H1 (cell line): ENCODE measurements at regions not wholly inside any gene's neighbourhood (a gene's known extent, or its start where the extent isn't known, plus 50 kb on each side); places are given as distances from the start of the nearest gene placed in this dataset.

ENCODE experiments used
- CTCF ChIA-PET: fragments of 300-600 bp; sonication (Branson Sonifier 250); formaldehyde crosslinking; loops from one replicate; lab custom pipeline; 2021; ENCODE audit not compliant: partially characterized antibody; lab: Charles Lee
- POLR2A ChIA-PET: fragments of 300-600 bp; sonication (Branson Sonifier 250); formaldehyde crosslinking; loops from one replicate; lab custom pipeline; 2021; ENCODE audit warnings: inconsistent platforms; ENCODE audit not compliant: partially characterized antibody; lab: Charles Lee
- DNase-seq, 2 experiments: peaks; one replicate each; pipeline versions ENCODE4 v3.0.0 to v3.0.0-alpha.2; 2010 to 2022; ENCODE audit warnings: low spot score in 2 of 2, low read depth in 1 of 2, mixed read lengths in 1 of 2
- FAIRE-seq: peaks from 2 replicates; lab custom pipeline; 2011; peaks lifted over from hg19 to GRCh38; lab: Jason Lieb, UNC
- H2AFZ ChIP-seq: 2 replicates; pipeline ENCODE4 v1.8.1; 2012; ENCODE audit warnings: low read length, inconsistent platforms
- H2AK5ac ChIP-seq: 2 replicates; pipeline ENCODE4 v1.6.1; 2013; ENCODE audit warnings: low read depth, low read length
- H2BK120ac ChIP-seq: replicated peaks from 2 replicates; pipeline ENCODE3; 2013; ENCODE audit warnings: low read depth, low read length, inconsistent platforms
- H2BK12ac ChIP-seq: 2 replicates; pipeline ENCODE4 v1.6.1; 2013; ENCODE audit warnings: low read depth, low read length
- H2BK15ac ChIP-seq: 2 replicates; pipeline ENCODE4 v1.6.1; 2013; ENCODE audit warnings: low read length
- H2BK20ac ChIP-seq: 2 replicates; pipeline ENCODE4 v1.6.1; 2013; ENCODE audit warnings: low read length
- H2BK5ac ChIP-seq: 2 replicates; pipeline ENCODE4 v1.6.1; 2013; ENCODE audit warnings: low read depth, low read length
- H3K14ac ChIP-seq: 2 replicates; pipeline ENCODE4 v1.6.1; 2013; ENCODE audit warnings: inconsistent platforms; ENCODE audit not compliant: insufficient read length
- H3K18ac ChIP-seq: 2 replicates; pipeline ENCODE4 v1.6.1; 2013; ENCODE audit warnings: low read length; ENCODE audit errors: extremely low read depth
- H3K23ac ChIP-seq: 2 replicates; pipeline ENCODE4 v1.6.1; 2013; ENCODE audit warnings: inconsistent platforms; ENCODE audit not compliant: insufficient read length
- H3K23me2 ChIP-seq: 2 replicates; pipeline ENCODE4 v1.6.1; 2013; ENCODE audit warnings: low read depth, low read length
- H3K27ac ChIP-seq: 2 replicates; pipeline ENCODE4 v1.6.1; 2011; ENCODE audit warnings: low read depth, low read length, inconsistent platforms
- H3K27me3 ChIP-seq, 4 experiments: replicated peaks in 1 of 4; 1 replicate in 1 of 4; 2 replicates in 3 of 4; pipeline versions ENCODE4 v1.6.1 to v1.8.1; 2011 to 2013; ENCODE audit warnings: low read length in 3 of 4, mild to moderate bottlenecking in 3 of 4, inconsistent platforms in 2 of 4, mixed read lengths in 2 of 4, moderate library complexity in 1 of 4; ENCODE audit not compliant: control insufficient read depth in 3 of 4, insufficient read depth in 3 of 4; ENCODE audit errors: extremely low read depth in 1 of 4
- H3K36me3 ChIP-seq, 4 experiments: 2 replicates each; pipeline versions ENCODE4 v1.6.1 to v1.8.1; 2011 to 2013; ENCODE audit warnings: mild to moderate bottlenecking in 4 of 4, low read length in 3 of 4, moderate library complexity in 2 of 4, control low read depth in 1 of 4, inconsistent platforms in 1 of 4; ENCODE audit not compliant: insufficient read depth in 4 of 4, control insufficient read depth in 2 of 4
- H3K4ac ChIP-seq: replicated peaks from 2 replicates; pipeline ENCODE3; 2013; ENCODE audit warnings: low read length, low read depth, mixed read lengths, inconsistent platforms; ENCODE audit not compliant: insufficient read length
- H3K4me1 ChIP-seq, 4 experiments: replicated peaks in 1 of 4; 1 replicate in 1 of 4; 2 replicates in 3 of 4; pipeline versions ENCODE4 v1.6.1 to v1.8.1; 2011 to 2013; ENCODE audit warnings: low read length in 3 of 4, inconsistent platforms in 2 of 4, mixed read lengths in 1 of 4; ENCODE audit not compliant: insufficient read depth in 4 of 4, control insufficient read depth in 3 of 4
- H3K4me2 ChIP-seq, 2 experiments: 2 replicates each; pipeline versions ENCODE4 v1.6.1 to v1.8.1; 2011 to 2013; ENCODE audit warnings: low read depth in 2 of 2, low read length in 2 of 2, control low read depth in 1 of 2, inconsistent platforms in 1 of 2, mild to moderate bottlenecking in 1 of 2; ENCODE audit not compliant: insufficient read depth in 1 of 2
- H3K4me3 ChIP-seq, 4 experiments: fragments of 200-600, 300-600 bp in 1 of 4; sonication (generic), shearing (Covaris generic), sonication (Bioruptor Twin) in 1 of 4; 2 replicates each; pipeline versions ENCODE4 v1.5.1 to v1.8.1; 2011 to 2016; ENCODE audit warnings: low read length in 4 of 4, low read depth in 3 of 4, control low read depth in 2 of 4, inconsistent platforms in 2 of 4, mild to moderate bottlenecking in 2 of 4, mixed read lengths in 1 of 4, moderate library complexity in 1 of 4; ENCODE audit not compliant: insufficient read depth in 2 of 4; ENCODE audit errors: extremely low read depth in 1 of 4
- H3K56ac ChIP-seq: replicated peaks from 2 replicates; pipeline ENCODE3; 2013; ENCODE audit warnings: low read depth, mild to moderate bottlenecking, mixed read lengths, low read length, inconsistent platforms; ENCODE audit not compliant: insufficient read length
- H3K79me1 ChIP-seq: 2 replicates; pipeline ENCODE4 v1.6.1; 2013; ENCODE audit warnings: low read depth, low read length, control low read depth
- H3K79me2 ChIP-seq, 2 experiments: 2 replicates each; pipeline versions ENCODE4 v1.6.1 to v1.8.1; 2012 to 2013; ENCODE audit warnings: low read length in 2 of 2, mild to moderate bottlenecking in 2 of 2, inconsistent platforms in 1 of 2; ENCODE audit not compliant: insufficient read depth in 2 of 2, control insufficient read depth in 1 of 2
- H3K9ac ChIP-seq, 4 experiments: replicated peaks in 1 of 4; 1 replicate in 1 of 4; 2 replicates in 3 of 4; pipeline versions ENCODE4 v1.6.1 to v1.8.1; 2011 to 2013; ENCODE audit warnings: low read depth in 3 of 4, low read length in 3 of 4, control low read depth in 2 of 4, mild to moderate bottlenecking in 2 of 4, moderate library complexity in 2 of 4, inconsistent platforms in 1 of 4; ENCODE audit errors: extremely low read depth in 1 of 4
- H3K9me3 ChIP-seq, 2 experiments: 2 replicates each; pipeline versions ENCODE4 v1.6.1 to v1.8.1; 2012 to 2013; ENCODE audit warnings: mild to moderate bottlenecking in 2 of 2, moderate library complexity in 2 of 2, control low read depth in 1 of 2, inconsistent platforms in 1 of 2, low read depth in 1 of 2, low read length in 1 of 2, mixed read lengths in 1 of 2; ENCODE audit not compliant: insufficient read depth in 2 of 2
- H4K20me1 ChIP-seq, 2 experiments: replicated peaks in 1 of 2; 2 replicates each; pipeline versions ENCODE3 to v1.8.1; 2011 to 2013; ENCODE audit warnings: inconsistent platforms in 2 of 2, low read length in 2 of 2, mild to moderate bottlenecking in 1 of 2; ENCODE audit not compliant: insufficient read depth in 2 of 2, control insufficient read depth in 1 of 2
- H4K5ac ChIP-seq: 2 replicates; pipeline ENCODE4 v1.6.1; 2013; ENCODE audit warnings: low read length, low read depth, mixed read lengths, inconsistent platforms; ENCODE audit not compliant: insufficient read length
- H4K8ac ChIP-seq: 2 replicates; pipeline ENCODE4 v1.8.0; 2013; ENCODE audit warnings: mild to moderate bottlenecking, moderate library complexity, low read length, inconsistent platforms; ENCODE audit not compliant: insufficient read depth; ENCODE audit errors: extremely low read depth
- H4K91ac ChIP-seq: replicated peaks from 2 replicates; pipeline ENCODE3; 2013; ENCODE audit warnings: low read length, mixed read lengths, inconsistent platforms; ENCODE audit not compliant: insufficient read length
- ASH2L ChIP-seq: fragments of 200-600, 300-600 bp; sonication (generic); IDR thresholded peaks from one replicate; pipeline ENCODE4 v1.7.1; 2017; ENCODE audit warnings: low read length
- CBX5 ChIP-seq: fragments of 300-800, 300-1000 bp; sonication (generic); IDR thresholded peaks from 2 replicates; pipeline ENCODE4 v1.7.1; 2016; ENCODE audit warnings: antibody characterized with exemption, low read length, low read depth
- KDM1A ChIP-seq: fragments of 200-600, 300-600 bp; sonication (generic); IDR thresholded peaks from 2 replicates; pipeline ENCODE4 v1.7.1; 2016; ENCODE audit warnings: mild to moderate bottlenecking, low read length, borderline replicate concordance
- NRF1 ChIP-seq: IDR thresholded peaks from 2 replicates; pipeline ENCODE4 v1.6.1; 2011; ENCODE audit warnings: mild to moderate bottlenecking, low read depth, low read length, improper control_type of control experiment
- POLR2A ChIP-seq, 2 experiments: IDR thresholded peaks; 1 replicate in 1 of 2; 2 replicates in 1 of 2; pipeline ENCODE4 v1.6.1; 2011; ENCODE audit warnings: low read depth in 2 of 2, low read length in 2 of 2, mild to moderate bottlenecking in 2 of 2; ENCODE audit errors: control extremely low read depth in 1 of 2
- POLR2AphosphoS5 ChIP-seq: IDR thresholded peaks from 2 replicates; pipeline ENCODE4 v1.6.1; 2011; ENCODE audit warnings: low read depth, low read length
- RAD21 ChIP-seq, 2 experiments: IDR thresholded peaks in 1 of 2; conservative IDR thresholded peaks in 1 of 2; 2 replicates each; pipeline ENCODE4 v1.6.1; 2011; ENCODE audit warnings: low read depth in 2 of 2, low read length in 2 of 2, improper control_type of control experiment in 1 of 2, inconsistent platforms in 1 of 2, mild to moderate bottlenecking in 1 of 2, moderate library complexity in 1 of 2
- RXRA ChIP-seq: IDR thresholded peaks from 2 replicates; pipeline ENCODE4 v1.6.1; 2011; ENCODE audit warnings: low read depth, mild to moderate bottlenecking, low read length, moderate library complexity; ENCODE audit not compliant: insufficient read depth
- SP1 ChIP-seq: IDR thresholded peaks from 2 replicates; pipeline ENCODE4 v1.6.1; 2011; ENCODE audit warnings: low read depth, low read length
- TBP ChIP-seq: IDR thresholded peaks from 2 replicates; pipeline ENCODE4 v1.6.1; 2011; ENCODE audit warnings: low read depth, low read length, improper control_type of control experiment
- WGBS, 2 experiments: shearing (Covaris generic) in 1 of 2; methylation state at CpG; one replicate each; pipeline versions ENCODE4 v1.1.6 to v1.1.7; 2013 to 2015; ENCODE audit warnings: low lambda C conversion rate in 2 of 2, mixed read lengths in 2 of 2, inconsistent platforms in 1 of 2, low coverage in 1 of 2, missing lambda C conversion rate in 1 of 2; ENCODE audit not compliant: insufficient replicate concordance in 2 of 2, insufficient coverage in 1 of 2, insufficient read length in 1 of 2; ENCODE audit errors: extremely low coverage in 1 of 2, missing lambda C conversion rate in 1 of 2; 5-methylcytosine and 5-hydroxymethylcytosine counted together
- TF ChIP-seq, protein P1 (sequence below): IDR thresholded peaks from 2 replicates; pipeline ENCODE4 v1.6.1; 2012; ENCODE audit warnings: low read length, inconsistent platforms

DNA sequence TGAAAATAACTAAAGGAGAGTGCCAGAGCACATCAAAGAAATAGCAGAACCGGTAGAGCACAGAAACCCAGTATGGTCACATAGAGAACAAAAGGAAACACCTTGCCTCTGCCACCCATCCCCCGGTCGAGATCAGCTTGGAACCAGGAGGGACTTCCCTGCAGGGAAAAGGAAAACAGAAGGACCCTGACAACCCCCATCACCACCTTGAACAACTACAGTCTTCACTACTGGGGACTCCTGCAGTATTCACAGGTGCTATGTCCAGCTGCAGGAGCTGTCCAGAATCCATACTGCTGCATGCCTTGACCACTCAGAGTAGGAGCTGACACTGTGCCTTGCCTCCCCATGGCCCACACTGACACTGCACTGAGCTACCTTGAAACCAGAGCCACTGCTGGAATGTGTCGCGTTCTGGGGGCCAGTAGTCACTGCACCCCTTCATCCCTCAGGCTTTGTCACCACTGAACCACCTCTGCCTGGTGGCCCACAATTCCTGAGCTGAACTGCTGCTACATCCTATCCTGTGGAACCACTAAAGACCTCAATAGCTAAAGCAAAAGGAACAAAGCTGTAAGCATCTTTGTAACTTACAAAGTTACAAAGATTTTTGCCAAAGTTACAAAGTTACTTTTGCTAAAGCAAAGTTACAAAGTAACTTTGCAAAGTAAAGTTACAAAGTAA lies 66.8 kb downstream of the TRIL start:
- H3K9me3 ChIP-seq: no peaks in the 10 kb centered on the region
- peaks cover 3 to 9% (median 7%) of the 10 kb centered on the region in 4 experiments for H3K4me1 ChIP-seq
- H3K23ac ChIP-seq: no peak overlapping the region
- FAIRE-seq (peak; percentile 58), DNase-seq (peak; percentile 29 to 58)
- H4K20me1 ChIP-seq: no peaks in the 10 kb centered on the region
- peak overlapping the region; percentile 90 for H3K27ac ChIP-seq
- peak overlapping the region; percentile 49 for H3K56ac ChIP-seq
- H2BK12ac ChIP-seq: peak overlapping the region; percentile 100
- H3K14ac ChIP-seq: no peak overlapping the region
- H3K4me3 ChIP-seq: peak overlapping the region in 2 of 4 experiments; percentile 8 to 52; a peak in 4 of 8 replicates
- 46% methylated on average over 5 of the region's 5 CpGs; no CpG with 5 or more reads in 1 of the 2 experiments for WGBS, 2 experiments
- ChIA-PET CTCF (interaction anchor here (0.6 to 2.2 kb wide), 5 partner anchors 12 to 527 kb away, joined by 3 to 10 read pairs (median 4); no protein-coding TSS in a partner anchor), POLR2A (interaction anchor here (0.6 to 2.2 kb wide), 8 partner anchors 8 to 44 kb away, joined by 3 to 8 read pairs (median 4); no protein-coding TSS in a partner anchor)
- peak overlapping the region; percentile 85 for H3K18ac ChIP-seq
- no peaks in the 10 kb centered on the region for H3K27me3 ChIP-seq
- H3K79me1 ChIP-seq: no peaks in the 10 kb centered on the region
- H4K5ac ChIP-seq: peak overlapping the region; percentile 47
- H4K8ac ChIP-seq: peak overlapping the region; percentile 19
- peak overlapping the region; percentile 100 for H2BK20ac ChIP-seq
- H3K23me2 ChIP-seq: no peaks in the 10 kb centered on the region
- peak overlapping the region; percentile 100 for H2BK120ac ChIP-seq
- H3K9ac ChIP-seq: peak overlapping the region in 2 of 4 experiments; percentile 30 to 52; a peak in 3 of 7 replicates
- no peaks in the 10 kb centered on the region for H3K36me3 ChIP-seq
- peak overlapping the region; percentile 91 for H2AK5ac ChIP-seq
- H2BK5ac ChIP-seq: peak overlapping the region; percentile 100
- peak overlapping the region; percentile 58 to 61 for H3K4me2 ChIP-seq
- H2BK15ac ChIP-seq: 0 out of 2 replicates have a peak overlapping the region, but pooled peaks have one; percentile 97
- H3K4ac ChIP-seq: peak overlapping the region; percentile 100
- peak overlapping the region; percentile 45 for H2AFZ ChIP-seq
- H3K79me2 ChIP-seq: no peaks in the 10 kb centered on the region
- peak overlapping the region; percentile 100 for H4K91ac ChIP-seq
- TF ChIP-seq SP1 (peak; percentile 91), CBX5 (no peak), ASH2L (peak; percentile 95), RAD21 (IDR thresholded peaks at IDR 0.05 in 1 of 2, conservative IDR thresholded peaks at IDR 0.05 in 1 of 2; ENCODE audit: low read depth in 2 of 2, low read length in 2 of 2) (no peak; a peak in 1 of 4 replicates), KDM1A (peak; percentile 49; the same call in 1 of the 2 replicates), TBP (peak; percentile 23; the same call in 1 of the 2 replicates), RXRA (no peak), POLR2AphosphoS5 (peak; percentile 61; the same call in 1 of the 2 replicates), NRF1 (no peak), POLR2A (IDR thresholded peaks at IDR 0.05; ENCODE audit: control extremely low read depth in 1 of 2, low read depth in 2 of 2, low read length in 2 of 2) (peak in 1 of 2 experiments; percentile 48; a peak in 1 of 3 replicates)
- TF ChIP-seq, protein P1, sequence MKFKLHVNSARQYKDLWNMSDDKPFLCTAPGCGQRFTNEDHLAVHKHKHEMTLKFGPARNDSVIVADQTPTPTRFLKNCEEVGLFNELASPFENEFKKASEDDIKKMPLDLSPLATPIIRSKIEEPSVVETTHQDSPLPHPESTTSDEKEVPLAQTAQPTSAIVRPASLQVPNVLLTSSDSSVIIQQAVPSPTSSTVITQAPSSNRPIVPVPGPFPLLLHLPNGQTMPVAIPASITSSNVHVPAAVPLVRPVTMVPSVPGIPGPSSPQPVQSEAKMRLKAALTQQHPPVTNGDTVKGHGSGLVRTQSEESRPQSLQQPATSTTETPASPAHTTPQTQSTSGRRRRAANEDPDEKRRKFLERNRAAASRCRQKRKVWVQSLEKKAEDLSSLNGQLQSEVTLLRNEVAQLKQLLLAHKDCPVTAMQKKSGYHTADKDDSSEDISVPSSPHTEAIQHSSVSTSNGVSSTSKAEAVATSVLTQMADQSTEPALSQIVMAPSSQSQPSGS: no peak
